IPS DF 4.7 (cell line): ENCODE measurements at regions not wholly inside any gene's neighbourhood (a gene's known extent, or its start where the extent isn't known, plus 50 kb on each side); places are given as distances from the start of the nearest gene placed in this dataset.
"Not testable (repeated sequence)": the region's sequence is repeated elsewhere in the genome, so short reads cannot be mapped to it uniquely, and the experiment has no call there.

Source experiments
- DNase-seq: peaks from one replicate; pipeline ENCODE4 v3.0.0-alpha.2; 2013; ENCODE audit warnings: low spot score; ENCODE audit errors: extremely low read depth

GRCh38 chr2:125216321-125216720 is 1191.2 kb downstream of the CNTNAP5 start:
- no peak for DNase-seq

- no peak for DNase-seq
Observed at GRCh38 chr2:125224188-125224587, 1199.1 kb downstream of the CNTNAP5 start.

- DNase-seq = peak; percentile 5
Observed at GRCh38 chr2:125224830-125225229, 1199.7 kb downstream of the CNTNAP5 start.

- no peak for DNase-seq
Observed at GRCh38 chr2:125227843-125228392, 1202.8 kb downstream of the CNTNAP5 start.

GRCh38 chr2:125240870-125241269 is 1215.8 kb downstream of the CNTNAP5 start:
- DNase-seq = no peak

GRCh38 chr2:125243074-125243473 is 1218.0 kb downstream of the CNTNAP5 start:
- no peak for DNase-seq

DNA sequence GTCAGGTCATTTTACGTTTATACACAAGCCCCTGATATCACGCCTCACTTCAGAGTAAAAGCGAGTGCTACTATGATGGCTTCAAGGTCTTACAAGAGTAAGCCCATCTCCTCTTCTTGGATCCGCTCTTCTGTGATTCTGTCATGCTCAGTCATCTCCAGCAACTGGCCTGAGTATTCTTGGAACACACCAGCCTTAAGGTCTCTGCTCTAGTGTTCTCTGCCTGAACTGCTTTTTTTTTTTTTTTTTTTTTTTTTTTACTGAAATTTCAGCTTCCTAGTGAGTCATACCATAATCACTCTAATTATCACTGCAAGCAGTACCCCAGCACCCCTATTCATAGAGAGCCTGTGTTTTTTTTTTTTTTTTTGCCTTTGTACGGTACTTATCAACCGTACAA is 1228.9 kb downstream of the CNTNAP5 start:
- no peak for DNase-seq

DNA sequence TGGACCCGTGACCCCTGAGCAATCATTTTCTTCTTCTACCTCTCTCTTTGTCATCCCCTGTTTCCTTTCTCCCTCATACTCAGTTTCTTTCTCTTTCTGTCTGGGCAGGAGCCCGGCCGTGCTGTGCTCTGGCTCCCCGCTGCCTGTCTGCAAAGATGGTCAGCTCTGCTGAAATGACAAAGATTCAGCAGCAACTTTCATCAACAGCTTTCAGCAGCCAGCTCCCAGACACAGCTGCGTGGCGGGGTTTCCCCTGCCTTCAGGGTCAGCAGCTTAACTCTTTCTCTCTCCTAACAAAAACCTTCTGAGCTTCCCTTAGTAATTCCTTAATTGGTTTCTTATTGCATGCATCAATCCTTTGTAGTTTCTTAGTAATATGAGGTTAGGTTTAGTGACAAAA is 1234.4 kb downstream of the CNTNAP5 start:
- no peak for DNase-seq

- DNase-seq = not testable (repeated sequence)
Observed at GRCh38 chr2:125260366-125260930, 1235.4 kb downstream of the CNTNAP5 start.

DNA sequence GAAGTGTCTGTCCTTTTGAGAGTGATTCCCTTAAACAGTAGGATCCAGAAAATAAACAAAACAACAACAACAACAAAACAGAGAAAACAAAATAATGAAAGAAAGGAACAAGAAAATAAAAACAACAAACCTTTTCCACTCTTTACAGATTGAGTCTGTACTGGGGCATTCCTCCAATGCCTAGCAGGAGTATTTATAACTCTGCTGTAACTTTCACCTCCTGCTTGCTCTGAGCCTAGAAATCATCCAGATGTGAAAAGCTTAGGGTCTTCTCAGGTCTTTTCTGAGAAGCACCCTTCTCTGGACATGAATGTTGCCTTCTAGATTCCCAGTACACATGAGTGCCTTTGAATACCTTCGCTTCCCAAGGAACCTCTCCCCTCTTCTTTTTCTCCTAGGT is 1239.4 kb downstream of the CNTNAP5 start:
- DNase-seq = no peak

DNA sequence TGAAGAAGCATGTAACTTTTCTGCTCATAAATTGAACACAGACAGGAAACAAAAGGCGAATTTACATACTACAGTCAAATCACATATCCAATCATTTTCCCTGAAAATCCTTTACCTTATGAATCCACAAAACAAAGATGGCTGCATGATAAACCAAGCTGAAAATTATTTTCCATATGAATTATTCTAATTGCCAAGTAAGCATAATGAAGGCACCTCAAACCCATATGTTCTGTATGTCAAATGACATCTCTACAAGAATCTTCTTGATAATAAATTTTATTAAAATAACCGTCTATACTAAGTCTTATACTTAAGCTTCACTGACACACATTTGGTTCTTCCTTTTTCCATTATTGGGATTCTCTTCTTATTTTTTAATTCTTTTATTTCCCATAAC is 1242.6 kb downstream of the CNTNAP5 start:
- DNase-seq = no peak

DNA sequence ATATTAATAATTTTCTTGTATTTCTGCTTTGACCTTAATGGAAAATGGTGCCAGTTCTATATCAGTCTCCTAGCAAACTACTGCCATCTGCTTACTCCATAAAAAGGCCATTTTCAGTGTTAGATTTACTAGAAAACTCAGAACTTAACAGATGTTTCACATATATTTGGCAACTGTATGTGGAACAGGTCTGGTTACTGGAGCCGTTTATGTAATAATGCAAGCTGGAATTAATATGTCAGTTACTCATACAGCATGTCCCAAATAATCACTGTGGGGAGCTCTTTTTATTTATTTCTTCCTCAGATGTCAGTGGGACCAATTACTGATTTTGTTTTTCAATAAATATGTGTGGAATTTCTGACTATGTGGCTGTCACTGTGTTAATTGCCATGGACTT is 1247.6 kb downstream of the CNTNAP5 start:
- DNase-seq = no peak

GRCh38 chr2:125274718-125275117 is 1249.6 kb downstream of the CNTNAP5 start:
- DNase-seq = no peak

- no peak for DNase-seq
Observed at GRCh38 chr2:125280265-125280664, 1255.2 kb downstream of the CNTNAP5 start.

GRCh38 chr2:125281242-125281641 is 1256.2 kb downstream of the CNTNAP5 start:
- DNase-seq = no peak

GRCh38 chr2:125296742-125297141 is 1271.7 kb downstream of the CNTNAP5 start:
- DNase-seq = no peak

- no peak for DNase-seq
Observed at GRCh38 chr2:125310657-125311364, 1285.7 kb downstream of the CNTNAP5 start.

DNA sequence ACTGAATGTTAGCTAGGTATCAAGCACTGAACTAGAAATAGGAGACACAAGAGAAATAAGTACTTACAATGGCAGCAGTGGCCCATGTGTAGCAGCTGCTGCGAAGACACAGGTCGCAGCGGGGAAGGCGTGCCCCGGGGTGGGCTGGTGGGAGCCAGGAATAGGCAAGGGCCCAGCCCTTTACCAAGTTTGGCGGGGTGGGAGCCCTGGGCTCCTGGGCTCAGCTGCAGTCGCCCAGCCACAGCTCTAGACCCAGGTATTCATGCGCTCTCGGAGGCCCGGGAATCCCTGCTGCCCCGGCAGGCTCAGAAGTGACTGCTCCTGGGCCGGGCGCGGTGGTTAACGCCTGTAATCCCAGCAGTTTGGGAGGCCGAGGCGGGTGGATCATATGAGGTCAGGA is 1287.3 kb downstream of the CNTNAP5 start:
- DNase-seq = no peak

DNA sequence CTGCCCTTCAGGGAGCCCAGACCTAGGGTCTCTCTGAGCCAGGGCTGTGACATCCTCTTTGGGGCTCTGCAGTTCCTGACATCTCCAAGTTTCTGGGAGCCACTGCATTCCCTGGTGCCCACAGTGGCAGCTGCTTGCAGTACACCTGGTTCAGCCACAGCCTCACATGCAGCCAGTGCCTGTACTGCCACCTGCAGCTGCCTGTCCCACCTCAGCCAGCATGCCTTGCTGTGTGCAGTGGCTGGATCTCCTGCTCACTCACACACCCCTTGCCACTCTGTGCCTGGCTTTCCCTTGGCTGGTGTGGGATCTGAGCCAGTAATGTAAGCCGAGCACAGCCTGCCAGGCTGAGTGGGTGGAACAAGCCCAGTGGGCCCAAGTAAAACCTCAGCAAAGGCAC is 1288.7 kb downstream of the CNTNAP5 start:
- DNase-seq = peak; percentile 3

- no peak for DNase-seq
Observed at GRCh38 chr2:125318740-125319139, 1293.7 kb downstream of the CNTNAP5 start.

- DNase-seq = no peak
Observed at GRCh38 chr2:125324273-125324672, 1299.2 kb downstream of the CNTNAP5 start.

- DNase-seq = no peak
Observed at GRCh38 chr2:125330133-125330532, 1305.0 kb downstream of the CNTNAP5 start.

DNA sequence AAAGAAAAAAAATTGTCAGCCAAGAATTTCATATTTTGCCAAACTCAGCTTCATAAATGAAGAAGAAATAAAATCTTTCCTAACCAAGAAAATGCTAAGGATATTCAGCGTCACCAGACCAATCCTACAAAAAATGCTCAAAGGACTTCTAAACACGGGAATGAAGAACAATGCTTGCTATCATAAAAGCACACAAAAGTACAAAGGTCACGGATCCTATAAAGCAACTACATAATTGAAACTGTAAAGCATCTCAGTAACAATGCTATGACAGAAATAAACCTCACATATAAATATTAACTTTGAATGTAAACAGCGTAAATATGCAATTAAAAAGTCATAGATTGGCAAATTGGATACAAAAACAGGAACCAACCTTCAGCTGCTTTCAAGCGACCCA is 1314.6 kb upstream of the GYPC start:
- no peak for DNase-seq
